ENCODE measurements at regions not wholly inside any gene's neighbourhood (a gene's known extent, or its start where the extent isn't known, plus 50 kb on each side); places are given as distances from the start of the nearest gene placed in this dataset.
"Not testable (repeated sequence)": the region's sequence is repeated elsewhere in the genome, so short reads cannot be mapped to it uniquely, and the experiment has no call there.

DNA sequence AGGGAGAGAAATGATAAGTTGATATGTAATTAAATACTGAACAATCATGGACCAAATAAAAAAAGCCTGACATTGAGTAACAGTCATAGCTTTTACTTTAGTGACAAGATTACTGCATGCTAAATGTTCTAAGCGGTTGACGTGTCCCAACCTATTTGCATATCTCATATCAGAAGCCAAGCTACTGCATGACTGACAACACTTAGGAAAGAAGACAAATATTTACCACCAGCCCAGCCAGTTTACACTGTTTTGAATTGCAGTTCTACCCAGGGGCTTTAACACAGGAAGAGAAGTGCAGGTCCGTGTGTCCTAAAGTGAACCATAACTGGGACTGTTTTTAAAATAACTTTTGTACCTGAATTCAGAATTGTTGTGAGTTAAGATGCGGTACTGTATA lies 219.9 kb downstream of the PRDM9 start:
- no peak for DNase-seq

DNA sequence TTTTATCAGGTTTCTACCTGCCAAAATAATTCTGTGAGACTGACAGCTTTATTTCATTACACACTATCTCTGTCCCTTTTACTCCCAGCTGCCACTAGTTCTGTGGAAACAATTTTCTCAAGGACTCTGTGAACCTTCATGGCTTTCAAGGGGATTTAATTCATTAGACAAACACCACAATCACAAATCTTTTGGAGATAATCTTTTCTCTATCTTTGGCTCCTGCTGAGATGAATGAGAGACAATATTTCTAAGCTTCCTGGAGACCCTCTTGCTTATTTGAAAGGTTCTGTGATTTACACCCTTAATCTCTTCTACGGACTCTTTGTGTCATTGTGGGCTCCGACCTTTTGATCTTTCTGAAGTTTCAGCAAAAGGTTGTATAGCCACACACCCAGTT lies 222.6 kb downstream of the PRDM9 start:
- no peak for DNase-seq

DNA sequence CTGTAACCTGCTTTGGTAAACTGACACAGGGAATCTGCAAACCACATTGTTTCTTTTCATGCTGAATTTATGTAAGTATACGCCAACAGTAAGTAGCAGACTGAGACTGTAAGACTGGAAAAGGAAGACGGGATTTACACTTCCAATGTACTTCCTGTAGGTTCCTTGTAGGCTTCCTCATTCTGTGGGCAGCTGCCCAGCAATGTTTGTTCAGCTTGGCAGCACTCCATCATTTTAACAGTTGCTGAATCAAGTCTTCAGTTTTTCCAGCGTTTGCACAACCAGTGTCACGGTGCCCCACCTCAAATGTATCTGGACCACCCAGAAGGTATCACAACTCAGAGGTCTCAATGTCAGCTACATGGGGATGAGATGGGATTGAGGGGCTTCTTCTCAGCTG lies 232.6 kb downstream of the PRDM9 start:
- DNase-seq, result no peak

DNA sequence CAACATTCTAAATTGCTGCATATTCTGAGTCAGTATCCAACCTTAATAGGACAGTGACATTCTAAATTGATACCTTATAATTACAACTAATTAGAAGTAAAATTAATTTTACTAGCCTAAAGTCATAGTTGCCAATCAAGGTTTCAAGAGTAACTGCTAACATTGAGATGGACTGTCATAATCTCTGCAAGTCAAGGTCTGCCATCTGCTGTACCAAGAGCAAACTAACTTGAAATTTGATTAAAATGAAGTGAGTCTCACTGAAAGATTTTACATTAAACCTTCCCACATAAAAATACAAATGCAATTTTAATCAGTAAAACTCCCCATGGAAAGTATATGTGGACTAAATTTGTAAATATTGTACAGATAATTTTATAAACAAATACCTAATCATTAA lies 235.3 kb downstream of the PRDM9 start:
- DNase-seq, result no peak

DNA sequence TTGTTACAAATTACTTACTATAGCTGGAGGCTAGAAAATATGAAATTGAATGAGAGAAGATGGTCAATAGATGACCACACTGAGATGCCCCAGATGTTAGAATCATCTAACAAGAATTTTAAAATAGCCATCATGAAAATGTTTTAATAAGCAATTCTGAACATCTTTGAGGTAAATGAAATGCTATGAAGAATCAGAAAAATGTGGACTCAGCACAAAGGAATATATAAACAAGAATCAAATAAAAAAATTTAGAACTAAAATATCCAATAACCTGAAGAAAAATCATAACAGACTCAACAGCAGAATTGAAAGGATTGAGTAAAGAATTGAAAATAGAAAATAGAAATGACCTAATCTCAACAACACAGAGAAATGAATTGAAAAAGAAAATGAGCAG lies 248.5 kb downstream of the PRDM9 start:
- no peak for DNase-seq

DNA sequence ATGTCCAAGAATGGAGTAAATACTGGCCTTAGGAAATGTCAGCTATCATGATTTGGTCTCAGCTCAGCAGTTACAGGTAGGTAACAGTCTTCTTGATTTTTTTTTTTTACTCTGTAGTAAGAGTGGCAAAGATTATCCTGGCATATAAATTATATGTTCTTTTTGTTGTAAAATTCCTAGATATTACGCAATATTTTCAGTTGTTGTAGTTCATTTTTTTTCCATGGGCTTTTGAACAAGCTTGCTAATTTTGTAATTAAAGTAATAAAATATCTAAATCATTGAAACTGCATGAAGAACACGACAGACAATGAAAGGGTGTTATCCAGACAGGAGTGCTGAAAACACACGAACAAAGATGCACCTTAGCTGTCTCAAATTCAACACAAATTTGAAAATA lies 249.4 kb downstream of the PRDM9 start:
- DNase-seq, result no peak

DNA sequence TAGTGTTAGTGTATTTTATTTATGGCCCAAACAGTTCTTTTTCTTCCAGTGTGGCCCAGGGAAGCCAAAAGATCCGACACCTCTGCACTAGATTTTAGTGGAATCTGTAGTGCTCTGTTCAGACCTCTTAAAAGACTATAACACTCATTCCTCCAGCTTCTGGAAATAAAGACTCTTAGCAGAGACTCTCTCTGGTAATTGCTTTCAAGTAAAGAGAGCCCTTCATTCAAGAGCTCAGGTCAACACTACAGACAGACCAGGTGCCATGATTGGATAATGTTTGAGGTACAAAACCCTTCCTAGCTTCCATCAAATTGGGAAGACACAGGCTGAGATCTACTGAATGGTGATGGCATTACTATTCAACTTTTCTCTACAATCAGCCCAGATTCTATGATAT lies 255.8 kb downstream of the PRDM9 start:
- no peak for DNase-seq

DNA sequence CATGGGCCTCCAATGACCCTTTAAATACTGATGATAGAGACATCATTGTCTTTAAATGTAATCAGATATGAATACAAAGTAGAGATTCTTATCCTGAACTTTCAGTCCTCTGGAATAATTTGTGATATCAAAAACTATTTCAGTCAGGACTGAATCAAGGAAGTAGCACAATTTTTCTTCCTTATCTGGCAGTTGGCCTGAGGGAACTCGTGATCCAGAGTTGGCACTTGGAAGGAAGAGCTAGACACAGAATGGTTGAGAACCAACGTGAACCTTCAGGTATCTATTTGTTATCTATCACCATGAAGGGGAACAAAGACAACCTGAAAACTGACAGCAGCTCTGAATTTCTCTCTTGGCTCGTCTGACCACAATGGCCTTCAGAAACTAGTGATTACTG lies 269.3 kb downstream of the PRDM9 start:
- no peak for DNase-seq

DNA sequence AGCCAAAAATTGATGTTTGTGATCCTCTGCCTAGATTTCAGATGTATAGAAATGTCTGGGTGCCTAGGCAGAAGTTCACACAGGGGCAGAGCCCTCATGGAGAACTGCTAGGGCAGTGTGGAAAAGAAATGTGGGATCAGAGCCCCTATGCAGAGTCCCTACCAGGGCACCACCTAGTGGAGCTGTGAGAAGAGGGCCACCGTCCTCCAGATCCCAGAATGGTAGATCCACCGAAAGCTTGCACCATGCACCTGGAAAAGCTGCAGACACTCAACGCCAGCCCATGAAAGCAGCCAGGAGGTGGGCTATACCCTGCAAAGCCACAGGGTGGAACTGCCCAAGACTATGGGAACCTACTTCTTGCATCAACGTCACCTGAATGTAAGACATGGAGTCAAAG lies 292.9 kb downstream of the PRDM9 start:
- DNase-seq, result not testable (repeated sequence)

DNA sequence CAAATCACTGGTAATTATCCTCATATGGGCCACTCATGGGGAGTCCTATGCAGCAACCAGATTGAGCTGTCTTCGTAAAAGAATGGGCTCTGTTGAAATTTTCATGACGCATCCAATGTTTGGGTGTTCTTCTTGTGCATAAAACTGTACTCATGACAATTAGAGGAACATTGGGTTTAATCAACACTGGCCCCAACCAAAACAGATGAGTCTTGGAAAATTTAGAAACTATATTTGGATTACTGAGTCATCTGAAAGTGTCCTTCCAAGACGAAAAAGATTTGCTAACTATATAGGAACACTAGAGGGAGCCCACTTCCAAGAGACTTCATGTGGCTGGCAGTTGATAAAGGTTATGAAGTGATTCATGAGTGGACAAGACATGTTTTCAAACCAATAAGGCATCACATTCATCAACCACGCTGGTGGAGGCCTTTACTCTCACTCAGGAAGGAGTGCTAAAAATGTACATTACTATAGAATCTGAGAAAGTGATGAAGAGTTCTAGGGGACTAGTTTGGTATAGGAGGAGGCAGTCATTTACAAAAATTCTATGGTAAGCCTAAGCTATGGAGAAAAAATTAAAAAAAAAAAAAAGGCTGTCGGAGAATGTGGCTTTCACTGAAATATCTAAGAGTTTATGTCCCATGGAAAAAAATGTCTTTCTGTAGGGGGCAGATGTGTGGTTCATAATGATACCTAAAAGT lies 313.5 kb downstream of the PRDM9 start:
- no peak for DNase-seq

DNA sequence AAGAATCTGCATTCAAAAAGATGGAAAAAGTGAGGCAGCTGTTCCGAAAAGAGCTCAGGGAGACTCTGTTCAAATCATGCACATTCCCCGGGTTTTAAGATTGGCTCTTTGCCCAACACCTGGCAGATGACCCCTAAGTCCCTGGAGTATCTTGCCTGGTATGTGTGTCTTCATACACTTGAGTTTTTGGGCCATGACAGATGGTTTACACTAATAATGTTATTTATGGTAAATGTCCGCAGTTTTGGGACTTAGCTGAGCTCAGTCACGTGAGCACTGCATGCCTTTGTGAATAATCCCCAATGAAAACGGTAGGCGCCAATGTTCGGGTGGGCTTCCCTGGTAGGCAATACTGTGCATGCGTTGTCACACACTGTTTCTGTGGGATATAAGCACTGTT lies 316.1 kb downstream of the PRDM9 start:
- DNase-seq, result no peak

DNA sequence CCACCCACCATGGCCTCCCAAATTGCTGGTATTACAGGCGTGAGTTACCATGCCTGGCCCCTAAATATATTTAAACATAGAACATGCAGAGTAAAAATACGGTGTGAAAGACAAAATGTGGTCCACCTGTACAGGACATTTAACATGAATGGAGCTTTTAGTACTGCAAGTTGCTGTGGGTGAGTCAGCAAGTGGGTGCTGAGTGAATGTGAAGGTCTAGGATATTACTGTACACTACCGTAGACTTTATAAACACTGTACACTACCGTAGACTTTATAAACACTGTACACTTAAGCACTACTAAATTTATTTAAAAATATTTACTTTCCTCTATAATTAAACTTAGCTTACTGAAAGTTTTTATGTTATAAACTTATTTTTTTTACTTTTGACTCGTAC lies 317.8 kb downstream of the PRDM9 start:
- no peak for DNase-seq

DNA sequence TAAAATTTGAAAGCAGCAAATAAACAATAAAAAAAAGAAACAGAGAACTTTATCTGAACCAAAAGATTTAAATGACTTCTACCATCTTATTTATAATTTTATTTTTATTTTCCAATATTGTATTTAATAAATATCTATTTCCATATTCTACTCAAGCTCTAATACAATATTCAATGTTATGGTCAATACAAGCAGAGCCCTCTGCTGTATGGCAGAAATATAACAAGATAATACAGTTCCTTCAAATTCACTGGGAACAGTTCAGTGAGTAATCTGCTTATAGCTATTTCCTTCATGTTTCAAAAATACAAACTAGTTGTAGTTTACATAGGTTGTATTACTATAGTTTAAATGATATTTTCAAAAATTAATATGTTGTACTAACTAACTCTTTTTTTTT lies 332.7 kb downstream of the PRDM9 start:
- DNase-seq, result no peak

DNA sequence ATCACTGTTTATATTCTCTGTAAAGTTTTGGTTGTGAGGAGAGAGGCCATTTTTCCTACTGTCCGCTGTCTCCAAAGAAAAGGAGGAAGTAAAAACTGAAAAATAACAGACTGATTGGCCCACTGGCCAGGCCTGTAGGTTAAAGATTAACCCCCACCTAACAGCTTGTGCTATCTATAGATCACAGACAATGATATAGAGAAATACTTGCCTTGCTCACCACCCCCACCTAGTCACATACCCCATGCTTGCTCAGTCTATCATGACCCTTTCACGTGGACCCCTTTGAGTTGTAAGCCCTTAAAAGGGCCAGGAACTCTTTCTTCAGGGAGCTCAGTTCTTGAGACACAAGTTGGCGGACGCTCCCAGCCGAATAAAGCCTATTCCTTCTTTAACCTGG lies 357.4 kb downstream of the PRDM9 start:
- no peak for DNase-seq

DNA sequence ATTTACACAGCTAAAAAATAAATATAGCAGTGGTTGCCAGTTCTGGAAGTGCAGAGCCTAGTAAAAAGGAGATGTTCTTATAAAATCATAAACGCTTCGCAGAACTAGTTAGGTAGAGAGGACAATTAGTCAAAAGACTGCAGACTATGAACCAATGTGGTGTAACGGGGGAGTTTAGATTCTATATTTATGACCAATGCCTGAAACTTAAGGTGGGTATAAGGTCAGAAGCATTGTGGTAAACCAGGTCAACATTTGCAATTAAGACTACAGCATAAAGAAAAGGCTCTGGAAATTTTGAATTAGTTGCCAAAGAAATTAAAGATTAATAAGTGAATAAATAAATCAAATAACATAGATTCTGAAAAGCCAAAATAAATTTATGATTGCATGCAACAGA lies 370.4 kb downstream of the PRDM9 start:
- DNase-seq, result no peak

DNA sequence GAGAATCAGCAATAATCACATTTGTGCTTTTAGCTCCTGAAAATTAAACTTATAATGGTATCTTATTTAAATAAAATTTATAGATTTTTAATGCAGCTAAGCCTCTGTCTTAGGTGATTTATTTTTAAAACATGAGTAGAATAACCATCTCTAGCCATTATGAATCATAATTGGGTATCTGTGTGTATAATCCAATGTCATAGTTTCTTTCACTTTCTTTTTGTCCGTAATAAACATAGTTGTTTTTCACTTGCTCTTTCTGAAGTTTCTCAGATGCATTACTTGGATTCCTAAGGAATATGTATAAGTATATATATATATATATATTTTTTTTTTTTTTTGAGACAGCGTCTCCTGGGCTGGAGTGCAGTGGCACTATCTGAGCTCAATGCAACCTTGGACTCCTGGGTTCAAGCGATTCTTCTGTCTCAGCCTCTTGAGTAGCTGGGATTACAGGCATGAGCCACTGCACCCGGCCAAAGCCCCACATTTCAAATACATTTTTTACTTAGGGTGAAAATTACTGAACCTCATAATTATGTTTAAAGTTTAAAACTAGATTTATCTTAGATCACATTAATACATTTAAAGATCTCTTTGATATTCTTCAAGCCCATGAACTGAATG lies 377.1 kb downstream of the PRDM9 start:
- no peak for DNase-seq

DNA sequence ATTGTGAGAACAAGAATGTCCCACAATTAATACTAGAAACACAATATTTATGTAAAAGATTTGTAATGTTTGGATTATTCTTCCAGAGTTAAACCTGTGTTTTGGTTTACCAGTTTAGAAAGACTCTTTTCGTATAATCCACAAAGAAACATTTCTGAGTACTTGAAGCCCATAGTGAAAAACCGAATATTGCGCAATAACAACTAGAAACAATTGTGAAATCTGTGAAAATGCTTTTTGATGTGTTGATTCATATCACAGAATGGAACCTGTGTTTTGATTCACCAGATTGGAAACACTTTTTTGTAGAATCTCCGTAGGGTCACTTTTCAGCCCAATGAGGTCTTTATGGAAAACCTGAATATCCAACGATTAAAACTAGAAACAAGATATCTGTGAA lies 386.2 kb downstream of the PRDM9 start:
- no peak for DNase-seq

DNA sequence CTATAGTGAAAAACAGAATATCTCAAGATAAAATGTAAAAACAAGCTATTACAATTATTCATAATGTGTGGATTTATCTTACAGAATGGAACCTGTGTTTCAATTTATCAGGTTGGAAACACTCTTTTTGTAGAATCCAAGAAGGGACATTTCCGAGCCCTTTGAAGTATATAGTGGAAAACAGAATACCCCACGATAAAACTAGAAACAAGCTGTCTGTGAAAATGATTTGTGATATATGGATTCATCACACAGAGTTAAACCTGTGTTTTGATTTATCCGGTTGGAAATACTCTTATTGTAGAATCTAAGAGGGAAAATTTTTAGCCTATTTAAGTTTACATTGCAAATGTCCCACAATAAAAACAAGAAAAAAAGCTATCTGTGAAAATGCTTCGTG lies 388.2 kb downstream of the PRDM9 start:
- no peak for DNase-seq

DNA sequence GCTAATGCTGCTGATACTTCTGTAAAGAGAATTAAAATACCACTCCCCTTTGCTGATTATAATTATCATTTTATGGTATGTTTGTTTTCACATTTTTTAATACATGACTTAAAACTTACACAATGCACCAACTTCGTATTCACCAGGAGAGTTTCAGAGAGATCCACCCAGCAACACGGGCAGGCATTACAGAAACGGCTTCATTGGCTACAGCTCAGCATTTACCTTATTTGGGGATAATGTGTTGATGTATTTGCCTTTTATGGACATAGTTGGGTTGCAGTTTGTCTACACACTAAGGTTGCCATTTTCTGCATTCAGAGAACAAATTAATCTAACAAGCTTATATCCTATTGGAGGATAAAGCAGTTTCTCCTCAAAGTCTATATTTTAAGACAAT lies 423.6 kb downstream of the PRDM9 start:
- DNase-seq, result no peak

DNA sequence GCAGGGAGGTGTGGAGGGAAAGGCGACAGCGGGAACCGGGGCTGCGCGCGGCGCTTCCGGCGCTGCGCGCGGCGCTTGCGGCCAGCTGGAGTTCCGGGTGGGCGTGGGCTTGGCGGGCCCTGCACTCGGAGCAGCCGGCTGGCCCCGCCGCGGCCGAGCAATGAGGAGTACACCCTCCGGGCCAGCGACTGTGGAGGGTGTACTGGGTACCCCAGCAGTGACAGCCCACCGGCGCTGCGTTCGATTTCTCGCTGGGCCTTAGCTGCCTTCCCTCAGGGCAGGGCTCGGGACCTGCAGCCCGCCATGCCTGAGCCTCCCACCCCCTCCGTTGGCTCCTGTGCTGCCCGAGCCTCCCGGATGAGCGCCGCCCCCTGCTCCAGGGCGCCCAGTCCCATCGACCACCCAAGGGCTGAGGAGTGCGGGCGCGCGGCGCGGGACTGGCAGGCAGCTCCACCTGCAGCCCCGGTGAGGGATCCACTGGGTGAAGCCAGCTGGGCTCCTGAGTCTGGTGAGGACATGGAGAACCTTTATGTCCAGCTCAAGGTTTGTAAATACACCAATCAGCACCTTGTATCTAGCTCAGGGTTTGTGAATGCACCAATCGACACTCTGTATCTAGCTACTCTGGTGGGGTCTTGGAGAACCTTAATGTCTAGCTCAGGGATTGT lies 444.0 kb downstream of the PRDM9 start:
- not testable (repeated sequence) for DNase-seq

DNA sequence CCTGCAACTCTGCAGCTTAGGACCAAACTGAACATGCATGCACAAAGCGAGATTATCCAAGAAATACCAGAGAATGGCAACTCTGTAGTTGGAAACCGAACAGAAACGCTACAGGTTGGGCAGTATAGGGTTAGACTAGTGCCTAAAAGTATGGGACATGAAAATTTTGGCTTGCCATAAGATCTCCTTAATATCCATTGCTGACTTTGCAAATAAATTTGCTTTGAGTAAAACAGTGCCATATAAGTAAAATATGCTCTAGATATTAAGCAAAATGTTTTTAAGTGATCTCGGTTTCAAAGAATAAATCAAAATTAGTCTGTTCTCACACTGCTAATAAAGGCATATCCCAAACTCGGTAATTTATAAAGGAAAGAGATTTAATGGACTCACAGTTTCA lies 456.0 kb downstream of the PRDM9 start:
- DNase-seq, result no peak

DNA sequence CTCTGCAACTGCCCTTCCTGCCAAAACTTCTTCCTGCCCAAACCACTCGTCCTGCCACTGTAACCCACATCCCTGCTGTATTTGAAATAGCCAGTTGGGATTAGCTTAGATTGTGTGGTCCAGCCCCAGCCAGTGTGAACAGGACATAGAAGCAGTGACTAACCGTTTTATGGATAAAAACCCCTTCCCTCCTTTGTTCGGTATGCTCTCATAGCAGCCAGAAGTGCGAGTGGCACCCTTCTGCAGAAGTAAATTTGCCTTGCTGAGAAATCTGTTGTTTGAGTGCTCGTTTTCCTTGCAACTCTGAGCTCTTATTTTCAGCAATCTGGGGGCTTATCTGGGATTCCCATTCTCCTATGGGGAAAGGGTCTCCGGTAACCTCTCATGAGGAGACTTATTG lies 470.0 kb downstream of the PRDM9 start:
- DNase-seq, result no peak

DNA sequence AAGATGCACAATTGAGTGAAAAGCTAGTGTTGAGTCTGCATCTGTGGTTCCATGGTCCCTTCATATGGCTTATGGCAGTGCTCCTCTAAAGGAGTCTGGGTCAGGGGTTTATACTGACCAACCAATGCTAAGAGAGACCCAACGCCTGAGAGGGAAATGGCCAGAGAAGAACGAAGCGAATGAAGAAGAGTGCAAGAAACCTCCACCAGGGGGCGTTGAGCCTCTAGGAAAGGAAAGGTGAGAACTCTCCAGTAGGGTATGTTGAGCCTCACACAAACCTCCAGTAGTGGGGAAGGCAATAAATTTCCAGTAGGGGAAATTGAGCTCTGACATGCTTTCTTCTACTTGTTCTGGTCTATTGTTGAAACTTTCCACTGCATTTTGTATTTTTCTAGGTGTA lies 470.6 kb downstream of the PRDM9 start:
- DNase-seq, result peak; percentile 22

DNA sequence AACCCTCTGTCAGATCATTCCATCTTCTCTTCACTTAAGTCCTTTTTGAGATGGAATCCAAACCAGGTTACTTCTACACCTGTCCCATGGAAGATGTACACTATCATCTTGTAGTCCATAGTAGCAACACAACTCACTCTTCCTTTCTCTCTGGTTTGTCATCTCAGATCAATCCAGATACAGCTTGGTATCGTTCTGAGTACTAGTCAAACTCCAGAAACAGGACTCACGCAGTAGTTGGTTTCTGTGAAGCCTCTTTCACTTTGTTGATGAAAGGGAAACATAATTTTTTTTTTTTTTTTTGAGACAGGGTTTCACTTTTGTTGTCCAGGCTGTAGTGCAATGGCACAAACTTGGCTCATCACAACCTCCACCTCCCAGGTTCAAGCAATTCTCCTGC lies 484.0 kb downstream of the PRDM9 start:
- DNase-seq, result no peak

Data from activated CD4-positive, alpha-beta T cell treated with anti-CD3 and anti-CD28 coated beads, Interleukin-2, Interleukin-6, amounts not matched to agents 100 ng/mL and 50 ng/mL, durations not matched to agents 16 hours and 8 hours (primary cell).